Natural killer cell treated with Interleukin-12 subunit alpha and Interleukin-12 subunit beta and Interleukin-15 and Interleukin-18, amount 100 ng/mL, for 72 hours (primary cell): ENCODE measurements at regions not wholly inside any gene's neighbourhood (a gene's known extent, or its start where the extent isn't known, plus 50 kb on each side); places are given as distances from the start of the nearest gene placed in this dataset.

Experiments used
- ATAC-seq, 2 donors: fragments of 150-1000 bp; cut with Tn5 transposase in 1 of 2; sonication (Bioruptor Pico), chemical (Tn5 transposase) in 1 of 2; 2 replicates each; pipeline ENCODE4 v1.10.0; 2021
- DNase-seq: peaks from one replicate; pipeline ENCODE4 v3.0.0; 2022; ENCODE audit warnings: low spot score
- H3K27ac Mint-ChIP-seq, 2 donors: 1 replicate in 1 of 2; 2 replicates in 1 of 2; pipeline ENCODE4 v1.8.0; 2022; ENCODE audit warnings: mixed read lengths in 2 of 2, mild to moderate bottlenecking in 1 of 2, moderate library complexity in 1 of 2
- H3K27me3 Mint-ChIP-seq, 2 donors: 1 replicate in 1 of 2; 2 replicates in 1 of 2; pipeline ENCODE4 v1.8.0; 2022; ENCODE audit warnings: mixed read lengths in 2 of 2
- H3K36me3 Mint-ChIP-seq: one replicate; pipeline ENCODE4 v1.8.0; 2022; ENCODE audit warnings: mixed read lengths
- H3K4me1 Mint-ChIP-seq, 2 donors: 1 replicate in 1 of 2; 2 replicates in 1 of 2; pipeline ENCODE4 v1.8.0; 2022; ENCODE audit warnings: low read depth in 2 of 2, mixed read lengths in 2 of 2, mild to moderate bottlenecking in 1 of 2
- H3K4me3 Mint-ChIP-seq: one replicate; pipeline ENCODE4 v1.8.0; 2022; ENCODE audit warnings: mixed read lengths
- H3K9me3 Mint-ChIP-seq: 2 replicates; pipeline ENCODE4 v1.8.0; 2022; ENCODE audit warnings: mixed read lengths

DNA sequence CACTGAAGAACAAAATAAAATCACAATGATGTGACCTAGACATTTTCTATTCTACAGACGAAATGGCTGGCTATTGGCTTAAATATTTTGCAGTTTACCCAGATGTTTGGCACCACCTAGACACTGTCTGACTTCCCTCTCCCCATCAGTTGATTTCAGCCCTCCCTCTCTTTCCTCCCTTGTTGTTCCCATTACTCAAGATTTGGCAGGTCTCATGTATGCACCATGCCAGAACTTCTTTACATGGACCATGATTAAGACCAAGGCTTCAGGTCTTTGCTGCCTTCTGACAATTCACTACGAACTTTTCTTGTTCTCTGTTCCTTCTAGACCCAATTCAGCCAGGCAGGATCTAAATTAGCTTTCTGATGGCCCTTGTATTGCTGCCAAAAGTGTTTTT is 66.6 kb upstream of the GDNF start:
- no peak for DNase-seq
- H3K4me3 Mint-ChIP-seq = no peak overlapping the region
- ATAC-seq = no peak
- no peak overlapping the region for H3K27ac Mint-ChIP-seq
- peaks cover 9% of the 10 kb centered on the region for H3K9me3 Mint-ChIP-seq
- H3K27me3 Mint-ChIP-seq = peaks cover 10 to 29% of the 10 kb centered on the region in 2 donors
- H3K36me3 Mint-ChIP-seq = no peaks in the 10 kb centered on the region
- peaks cover 0 to 4% of the 10 kb centered on the region in 2 donors for H3K4me1 Mint-ChIP-seq

DNA sequence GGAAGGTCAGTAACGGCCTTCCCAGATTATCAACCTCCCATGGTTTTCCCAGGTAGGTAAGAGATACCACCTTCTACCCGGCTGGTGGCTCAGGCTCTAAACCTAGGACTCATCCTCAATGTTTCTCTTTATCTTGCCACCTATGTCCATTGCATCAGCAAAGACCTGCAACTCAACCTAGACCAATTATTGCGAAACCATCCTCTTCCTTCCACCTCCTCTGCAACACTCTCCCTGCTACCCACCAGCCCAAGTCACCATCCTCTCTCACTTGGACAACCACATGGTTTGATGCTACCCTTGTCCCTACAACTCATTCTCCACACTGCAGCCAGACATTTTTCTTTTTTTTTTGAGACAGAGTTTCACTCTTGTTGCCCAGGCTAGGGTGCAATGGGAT is 65.4 kb upstream of the GDNF start:
- Mint-ChIP-seq H3K4me3 (no peak overlapping the region), H3K27ac (no peak overlapping the region), H3K27me3 (peaks cover 2 to 18% of the 10 kb centered on the region in 2 donors), H3K36me3 (no peaks in the 10 kb centered on the region), H3K4me1 (peaks cover 0 to under 1% of the 10 kb centered on the region in 2 donors), H3K9me3 (peaks cover 9% of the 10 kb centered on the region)
- DNase-seq = no peak
- ATAC-seq = no peak

DNA sequence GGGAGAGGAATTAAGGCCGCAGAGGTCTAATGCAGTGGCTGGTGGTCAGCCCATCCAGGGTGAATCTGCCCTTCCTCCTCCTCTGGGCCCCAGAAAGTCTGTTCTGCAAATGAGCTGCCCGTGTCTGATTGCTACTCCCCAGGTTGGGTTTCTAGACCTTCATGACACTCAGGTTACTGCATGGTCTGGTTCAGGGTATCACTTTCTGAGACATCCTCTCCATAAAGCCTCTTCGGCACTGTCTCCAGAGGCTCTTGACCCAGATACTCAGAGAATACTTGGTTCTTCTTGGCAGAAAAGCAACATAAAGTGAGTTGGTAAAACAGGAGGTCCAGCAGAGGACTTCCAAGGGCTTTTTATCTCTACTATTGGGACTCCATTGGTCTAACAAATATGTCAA is 62.5 kb upstream of the GDNF start:
- Mint-ChIP-seq H3K27me3 (peaks cover 5 to 23% of the 10 kb centered on the region in 2 donors), H3K4me3 (no peak overlapping the region), H3K9me3 (peaks cover 9% of the 10 kb centered on the region), H3K27ac (no peak overlapping the region), H3K4me1 (no peaks in the 10 kb centered on the region), H3K36me3 (no peaks in the 10 kb centered on the region)
- ATAC-seq (no peak), DNase-seq (no peak)

DNA sequence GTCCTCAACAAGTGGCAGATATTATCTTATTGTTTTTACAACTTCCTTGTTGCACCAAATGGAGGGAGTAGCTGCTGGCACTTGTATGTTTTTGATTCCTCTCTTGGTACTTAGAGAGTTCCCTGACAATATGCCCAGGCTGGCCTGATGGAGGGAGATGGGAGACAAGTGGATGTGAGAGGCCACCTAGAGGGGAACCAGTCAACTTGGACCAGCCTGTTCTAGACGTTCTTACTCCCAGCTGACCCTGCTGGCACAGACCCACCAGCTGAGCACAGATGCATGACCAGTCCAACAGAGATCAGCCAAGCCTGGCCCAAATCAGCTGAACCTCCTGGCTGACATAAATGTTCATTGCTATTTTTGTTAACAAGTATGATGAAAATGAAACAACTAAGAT is 60.9 kb upstream of the GDNF start:
- peaks cover 3% of the 10 kb centered on the region for H3K9me3 Mint-ChIP-seq
- ATAC-seq = peak in 1 of 2 donors; percentile 38
- no peaks in the 10 kb centered on the region for H3K4me1 Mint-ChIP-seq
- peaks cover 5 to 19% of the 10 kb centered on the region in 2 donors for H3K27me3 Mint-ChIP-seq
- no peak for DNase-seq
- no peak overlapping the region for H3K4me3 Mint-ChIP-seq
- H3K27ac Mint-ChIP-seq = no peak overlapping the region
- no peaks in the 10 kb centered on the region for H3K36me3 Mint-ChIP-seq

DNA sequence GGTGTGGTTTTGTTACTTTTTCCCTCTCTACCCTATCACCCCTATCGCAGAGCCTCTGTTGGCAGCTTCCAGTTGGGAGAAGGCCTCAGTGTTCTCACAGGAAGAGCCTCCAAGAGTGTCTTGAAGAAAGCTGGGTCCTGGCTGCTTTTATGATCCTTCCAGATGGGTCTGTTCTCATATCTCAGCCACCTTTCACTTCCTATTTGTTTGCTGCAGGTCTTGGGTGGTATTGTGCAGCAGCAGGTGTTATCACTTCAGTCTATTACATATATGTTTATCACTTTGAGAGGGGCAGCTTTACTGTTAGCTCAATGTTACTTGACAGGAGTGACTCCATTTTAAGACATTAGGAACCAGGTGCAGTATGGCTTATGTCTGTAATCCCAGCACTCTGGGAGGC is 59.2 kb upstream of the GDNF start:
- H3K4me1 Mint-ChIP-seq = no peaks in the 10 kb centered on the region
- H3K4me3 Mint-ChIP-seq = no peak overlapping the region
- no peaks in the 10 kb centered on the region for H3K36me3 Mint-ChIP-seq
- peaks cover 3 to 19% of the 10 kb centered on the region in 2 donors for H3K27me3 Mint-ChIP-seq
- ATAC-seq (no peak), DNase-seq (no peak)
- H3K9me3 Mint-ChIP-seq = no peaks in the 10 kb centered on the region
- H3K27ac Mint-ChIP-seq = no peak overlapping the region

DNA sequence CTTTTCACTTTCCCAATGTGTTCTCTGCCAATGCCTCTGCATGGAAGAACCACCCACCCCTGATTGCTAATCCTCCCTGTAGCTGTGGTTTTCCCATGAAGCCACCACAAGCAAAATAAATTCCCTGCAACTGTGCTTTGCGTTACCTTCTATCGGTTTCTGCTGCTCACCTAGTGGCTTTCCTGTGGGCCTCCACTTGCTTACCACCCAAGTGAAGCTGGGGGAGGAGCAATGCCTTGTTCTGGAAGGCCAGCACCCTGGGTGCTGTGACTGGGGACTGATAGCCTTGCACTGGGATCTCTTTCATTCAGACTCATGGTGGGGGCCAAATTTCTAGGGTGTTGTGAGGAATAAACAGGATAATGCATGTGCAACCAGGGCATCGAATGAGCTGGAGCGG is 56.3 kb upstream of the GDNF start:
- peaks cover 3 to 24% of the 10 kb centered on the region in 2 donors for H3K27me3 Mint-ChIP-seq
- H3K4me3 Mint-ChIP-seq = no peak overlapping the region
- H3K27ac Mint-ChIP-seq = no peak overlapping the region
- DNase-seq (no peak), ATAC-seq (no peak)
- H3K36me3 Mint-ChIP-seq = no peaks in the 10 kb centered on the region
- no peaks in the 10 kb centered on the region for H3K4me1 Mint-ChIP-seq
- H3K9me3 Mint-ChIP-seq = no peaks in the 10 kb centered on the region

DNA sequence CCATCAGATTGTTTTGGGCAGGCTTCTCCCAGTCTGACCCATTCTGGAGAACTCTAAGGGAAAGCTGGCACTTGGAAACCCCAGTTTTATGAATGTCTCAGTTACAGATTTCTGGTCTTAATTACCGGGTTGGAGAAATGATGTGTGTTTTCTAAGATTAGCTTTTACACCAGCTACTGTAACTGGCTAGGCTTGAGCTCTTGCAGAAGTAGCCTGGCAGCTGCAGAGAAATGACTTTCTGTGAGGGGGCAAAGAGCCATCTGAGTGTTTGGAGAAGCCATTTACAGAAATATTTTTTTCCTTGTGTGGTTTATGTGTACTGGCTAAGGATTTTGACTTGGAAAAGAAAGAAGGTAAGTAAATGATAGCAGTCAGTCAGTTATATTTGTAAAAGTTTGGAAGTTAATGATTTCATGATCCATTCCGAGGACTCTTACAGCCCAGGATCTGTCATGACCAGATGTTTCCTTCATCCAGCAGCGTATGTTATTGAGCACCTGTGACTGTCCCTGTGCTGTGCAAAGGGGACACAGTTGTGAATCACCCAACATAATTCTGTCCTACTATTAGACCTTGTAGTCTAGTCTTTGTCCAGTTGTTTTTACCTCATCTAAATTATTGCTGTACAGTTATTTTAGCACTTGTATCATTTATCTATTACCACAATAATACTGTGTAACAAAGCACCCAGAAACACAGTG is 53.7 kb upstream of the GDNF start:
- H3K36me3 Mint-ChIP-seq = no peaks in the 10 kb centered on the region
- no peaks in the 10 kb centered on the region for H3K4me1 Mint-ChIP-seq
- H3K9me3 Mint-ChIP-seq = peaks cover 3% of the 10 kb centered on the region
- ATAC-seq (no peak), DNase-seq (no peak)
- H3K4me3 Mint-ChIP-seq = no peak overlapping the region
- peaks cover 9 to 18% of the 10 kb centered on the region in 2 donors for H3K27me3 Mint-ChIP-seq
- H3K27ac Mint-ChIP-seq = no peak overlapping the region

DNA sequence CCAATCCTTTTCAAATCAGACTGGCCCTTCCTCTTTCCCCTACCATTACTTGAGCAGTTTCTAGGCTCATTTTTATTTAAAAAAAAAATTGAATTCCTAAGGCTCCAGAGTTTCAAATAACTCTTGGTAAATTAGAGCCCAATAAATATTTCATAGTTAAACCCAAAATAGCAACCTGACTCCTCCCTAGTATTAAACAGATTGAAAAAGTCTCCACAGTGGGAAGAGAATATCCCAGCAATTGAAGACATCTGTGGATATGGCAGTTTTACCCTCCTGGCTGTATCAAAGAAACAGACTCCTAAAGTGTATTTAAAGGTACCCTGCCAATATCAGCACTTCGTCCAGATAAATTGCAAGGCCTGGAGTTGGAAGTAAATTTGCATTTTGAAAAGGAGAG is 52.7 kb upstream of the GDNF start:
- Mint-ChIP-seq H3K4me1 (no peaks in the 10 kb centered on the region), H3K27ac (no peak overlapping the region), H3K9me3 (peaks cover 3% of the 10 kb centered on the region), H3K4me3 (no peak overlapping the region), H3K36me3 (no peaks in the 10 kb centered on the region), H3K27me3 (peaks cover 6 to 14% of the 10 kb centered on the region in 2 donors)
- DNase-seq (no peak), ATAC-seq (no peak)

DNA sequence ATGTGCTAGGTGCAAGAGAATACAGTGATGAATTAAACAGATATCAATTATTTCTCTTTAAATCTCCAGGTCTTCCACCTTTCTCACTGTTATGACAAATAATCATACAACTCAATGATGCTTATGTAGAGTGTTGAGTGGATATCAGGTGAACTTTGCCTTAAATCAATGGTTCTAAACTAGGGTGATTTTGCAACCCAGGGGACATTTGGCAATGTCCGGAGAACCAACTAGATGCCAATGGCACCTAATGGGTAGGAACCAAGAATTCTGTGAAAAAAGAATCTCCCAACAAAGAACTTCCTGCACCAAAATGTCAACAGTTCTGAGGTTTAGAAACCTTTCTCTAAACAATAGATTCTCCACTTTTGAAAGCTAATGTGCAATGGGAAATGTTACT is 52.0 kb upstream of the GDNF start:
- Mint-ChIP-seq H3K9me3 (peaks cover 3% of the 10 kb centered on the region), H3K4me3 (no peak overlapping the region), H3K27ac (no peak overlapping the region), H3K27me3 (peaks cover 6 to 7% of the 10 kb centered on the region in 2 donors), H3K36me3 (no peaks in the 10 kb centered on the region), H3K4me1 (no peaks in the 10 kb centered on the region)
- no peak for DNase-seq
- no peak for ATAC-seq

DNA sequence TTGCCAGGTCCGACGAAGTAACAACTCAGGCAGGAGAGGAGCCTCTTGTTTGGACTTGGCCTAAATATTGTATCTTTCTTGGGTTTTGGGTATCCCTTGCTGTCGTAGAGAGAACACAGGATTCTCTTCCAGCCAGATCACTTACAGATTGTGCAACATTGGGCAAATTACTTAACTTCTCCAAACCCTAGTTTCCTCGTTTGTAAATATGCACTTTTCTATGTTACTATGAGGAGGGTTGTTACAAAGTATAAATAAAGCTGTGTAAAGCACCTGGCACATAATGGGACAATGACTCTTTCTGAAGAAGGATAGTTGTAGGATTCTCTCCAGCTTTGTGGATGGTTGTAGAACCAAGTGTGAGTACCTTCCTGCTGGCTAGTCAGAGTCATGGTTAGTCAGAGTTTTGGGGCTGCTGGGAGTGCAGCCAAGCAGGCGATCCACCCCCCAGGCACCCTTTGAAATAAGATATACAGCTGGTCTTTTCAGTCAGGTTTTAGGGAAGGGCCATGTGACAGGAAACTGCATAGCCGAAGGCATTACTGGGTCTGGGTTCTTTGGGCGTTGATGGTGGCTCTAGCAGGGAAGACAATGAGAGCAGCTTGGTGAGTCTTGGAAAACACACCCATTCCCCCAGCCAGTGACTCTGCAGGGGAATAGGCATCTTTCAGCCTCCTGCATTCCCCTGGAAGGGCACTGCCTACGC is 49.9 kb upstream of the GDNF start:
- H3K27me3 Mint-ChIP-seq = peaks cover 5 to 6% of the 10 kb centered on the region in 2 donors
- ATAC-seq (no peak), DNase-seq (no peak)
- no peak overlapping the region for H3K4me3 Mint-ChIP-seq
- peaks cover 4% of the 10 kb centered on the region for H3K9me3 Mint-ChIP-seq
- no peak overlapping the region for H3K27ac Mint-ChIP-seq
- H3K4me1 Mint-ChIP-seq = no peaks in the 10 kb centered on the region
- H3K36me3 Mint-ChIP-seq = no peaks in the 10 kb centered on the region
